ENCODE measurements at regions not wholly inside any gene's neighbourhood (a gene's known extent, or its start where the extent isn't known, plus 50 kb on each side); places are given as distances from the start of the nearest gene placed in this dataset.

- DNase-seq (ENCODE audit: low spot score), result no peak
Measured at GRCh38 chr1:30199563-30199962, 523.8 kb downstream of the MATN1 start.

- no peak for DNase-seq (ENCODE audit: low spot score)
Measured at GRCh38 chr1:30198795-30199403, 524.5 kb downstream of the MATN1 start.

- DNase-seq (ENCODE audit: low spot score), result no peak
Measured at GRCh38 chr1:30198451-30198760, 525.0 kb downstream of the MATN1 start.

GRCh38 chr1:30197639-30198450 lies 525.5 kb downstream of the MATN1 start:
- DNase-seq (ENCODE audit: low spot score), result no peak

GRCh38 chr1:30196872-30197638 lies 526.3 kb downstream of the MATN1 start:
- no peak for DNase-seq (ENCODE audit: low spot score)

- DNase-seq (ENCODE audit: low spot score), result no peak
Measured at GRCh38 chr1:30196457-30196856, 526.9 kb downstream of the MATN1 start.

GRCh38 chr1:30195424-30196134 lies 527.8 kb downstream of the MATN1 start:
- no peak for DNase-seq (ENCODE audit: low spot score)

- DNase-seq (ENCODE audit: low spot score), result no peak
Measured at GRCh38 chr1:30194741-30195423, 528.5 kb downstream of the MATN1 start.

- no peak for DNase-seq (ENCODE audit: low spot score)
Measured at GRCh38 chr1:30194046-30194619, 529.3 kb downstream of the MATN1 start.

- DNase-seq (ENCODE audit: low spot score), result no peak
Measured at GRCh38 chr1:30192969-30193630, 530.3 kb downstream of the MATN1 start.

- DNase-seq (ENCODE audit: low spot score), result peak; percentile 70
Measured at GRCh38 chr1:30191154-30191702, 532.2 kb downstream of the MATN1 start.

GRCh38 chr1:30190511-30191153 lies 532.8 kb downstream of the MATN1 start:
- no peak for DNase-seq (ENCODE audit: low spot score)

GRCh38 chr1:30189818-30190500 lies 533.4 kb downstream of the MATN1 start:
- no peak for DNase-seq (ENCODE audit: low spot score)

- DNase-seq (ENCODE audit: low spot score), result no peak
Measured at GRCh38 chr1:30188999-30189398, 534.4 kb downstream of the MATN1 start.

GRCh38 chr1:30188329-30188728 lies 535.1 kb downstream of the MATN1 start:
- DNase-seq (ENCODE audit: low spot score), result no peak

- DNase-seq (ENCODE audit: low spot score), result no peak
Measured at GRCh38 chr1:30187413-30188023, 535.9 kb downstream of the MATN1 start.

- no peak for DNase-seq (ENCODE audit: low spot score)
Measured at GRCh38 chr1:30186586-30186985, 536.8 kb downstream of the MATN1 start.

GRCh38 chr1:30185809-30186208 lies 537.6 kb downstream of the MATN1 start:
- no peak for DNase-seq (ENCODE audit: low spot score)

- no peak for DNase-seq (ENCODE audit: low spot score)
Measured at GRCh38 chr1:30185313-30185712, 538.1 kb downstream of the MATN1 start.

All from SW480 (cell line).